Hepatocyte (in vitro differentiated cells): ENCODE measurements at regions not wholly inside any gene's neighbourhood (a gene's known extent, or its start where the extent isn't known, plus 50 kb on each side); places are given as distances from the start of the nearest gene placed in this dataset.

Experiments used
- DNase-seq: peaks from one replicate; pipeline ENCODE4 v3.0.0-alpha.2; 2016; ENCODE audit warnings: low spot score
- H2AFZ ChIP-seq: fragments of 200-600 bp; sonication (generic); 2 replicates; pipeline ENCODE4 v1.6.0; 2016; ENCODE audit warnings: antibody characterized with exemption, mild to moderate bottlenecking
- H3K27ac ChIP-seq: fragments of 200-600 bp; sonication (generic); 2 replicates; pipeline ENCODE4 v1.5.1; 2016; ENCODE audit warnings: mild to moderate bottlenecking
- H3K27me3 ChIP-seq: fragments of 200-600 bp; sonication (generic); 2 replicates; pipeline ENCODE4 v1.6.1; 2016
- H3K36me3 ChIP-seq: fragments of 200-600 bp; sonication (generic); replicated peaks from 2 replicates; pipeline ENCODE4 v1.5.1; 2016; ENCODE audit warnings: low read depth; ENCODE audit not compliant: insufficient read depth
- H3K4me1 ChIP-seq: fragments of 200-600 bp; sonication (generic); 2 replicates; pipeline ENCODE4 v1.5.1; 2016; ENCODE audit warnings: mild to moderate bottlenecking, moderate library complexity; ENCODE audit not compliant: insufficient read depth
- H3K4me2 ChIP-seq: fragments of 200-600 bp; sonication (generic); 2 replicates; pipeline ENCODE4 v1.6.0; 2016
- H3K4me3 ChIP-seq: fragments of 200-600 bp; sonication (generic); 2 replicates; pipeline ENCODE4 v1.5.1; 2016; ENCODE audit warnings: mild to moderate bottlenecking
- H3K79me2 ChIP-seq: fragments of 200-600 bp; sonication (generic); 2 replicates; pipeline ENCODE4 v1.6.0; 2017; ENCODE audit warnings: mild to moderate bottlenecking
- H3K9me2 ChIP-seq: fragments of 200-600 bp; sonication (generic); replicated peaks from 2 replicates; pipeline ENCODE4 v1.6.0; 2017; ENCODE audit warnings: mild to moderate bottlenecking; ENCODE audit not compliant: insufficient read depth
- H3K9me3 ChIP-seq: fragments of 200-600 bp; sonication (generic); 2 replicates; pipeline ENCODE4 v1.5.1; 2016; ENCODE audit warnings: low read depth, mild to moderate bottlenecking
- H4K20me1 ChIP-seq: fragments of 200-600 bp; sonication (generic); 2 replicates; pipeline ENCODE4 v1.6.0; 2016; ENCODE audit warnings: mild to moderate bottlenecking; ENCODE audit not compliant: insufficient read depth, poor library complexity, severe bottlenecking
- EZH2 ChIP-seq: fragments of 200-600 bp; sonication (generic); IDR thresholded peaks from 2 replicates; pipeline ENCODE4 v1.6.1; 2016; ENCODE audit warnings: antibody characterized with exemption, mild to moderate bottlenecking, borderline replicate concordance
- EZH2phosphoT487 ChIP-seq: fragments of 200-600 bp; sonication (generic); IDR thresholded peaks from one replicate; pipeline ENCODE4 v1.6.1; 2018; ENCODE audit warnings: antibody characterized with exemption, mild to moderate bottlenecking, low read depth, moderate library complexity; ENCODE audit not compliant: unreplicated experiment, severe bottlenecking
- WGBS: methylation state at CpG from one replicate; pipeline ENCODE4 v1.1.6; 2016; ENCODE audit warnings: low lambda C conversion rate; ENCODE audit errors: missing lambda C conversion rate; 5-methylcytosine and 5-hydroxymethylcytosine counted together
- TF ChIP-seq, protein P1 (sequence below): fragments of 200-600 bp; sonication (generic); IDR thresholded peaks from 2 replicates; pipeline ENCODE4 v1.5.1; 2016; ENCODE audit warnings: antibody characterized with exemption, mild to moderate bottlenecking; ENCODE audit not compliant: poor library complexity

DNA sequence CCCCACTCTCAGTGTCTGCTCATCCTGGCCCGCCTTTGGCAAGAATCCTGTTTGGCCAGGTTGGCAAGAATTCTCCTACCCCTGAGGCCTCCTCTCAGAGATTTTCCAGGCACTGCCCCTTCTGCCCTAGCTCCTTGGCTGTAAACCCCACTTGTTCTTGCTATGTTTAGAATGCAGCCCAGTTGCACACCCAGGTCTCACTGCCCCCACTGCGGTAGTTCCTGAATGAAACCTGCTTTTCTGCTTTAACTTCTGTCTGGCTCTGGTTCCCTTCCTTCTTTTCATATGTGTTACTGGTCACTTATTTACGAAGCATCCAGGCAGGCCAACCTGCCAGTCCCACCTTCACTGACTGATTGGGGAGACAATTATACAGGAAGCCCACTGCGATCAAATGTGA is 576.9 kb downstream of the GLRX3 start:
- no peak overlapping the region for H3K4me3 ChIP-seq
- TF ChIP-seq EZH2 (no peak), EZH2phosphoT487 (no peak)
- H3K4me1 ChIP-seq = no peaks in the 10 kb centered on the region
- peak; percentile 30 for DNase-seq
- 68% methylated on average over 4 of the region's 4 CpGs for WGBS
- no peak overlapping the region for H3K4me2 ChIP-seq
- H3K9me2 ChIP-seq = no peaks in the 10 kb centered on the region
- no peaks in the 10 kb centered on the region for H3K36me3 ChIP-seq
- H3K79me2 ChIP-seq = no peaks in the 10 kb centered on the region
- H3K27ac ChIP-seq = no peak overlapping the region
- no peaks in the 10 kb centered on the region for H3K27me3 ChIP-seq
- no peaks in the 10 kb centered on the region for H3K9me3 ChIP-seq
- no peaks in the 10 kb centered on the region for H4K20me1 ChIP-seq
- H2AFZ ChIP-seq = no peak overlapping the region

- no peak overlapping the region for H2AFZ ChIP-seq
- H4K20me1 ChIP-seq = no peaks in the 10 kb centered on the region
- no peak overlapping the region for H3K4me3 ChIP-seq
- H3K4me1 ChIP-seq = no peaks in the 10 kb centered on the region
- no peaks in the 10 kb centered on the region for H3K9me2 ChIP-seq
- H3K9me3 ChIP-seq = no peaks in the 10 kb centered on the region
- no peak overlapping the region for H3K27ac ChIP-seq
- no peak for TF ChIP-seq EZH2
- TF ChIP-seq, protein P1, sequence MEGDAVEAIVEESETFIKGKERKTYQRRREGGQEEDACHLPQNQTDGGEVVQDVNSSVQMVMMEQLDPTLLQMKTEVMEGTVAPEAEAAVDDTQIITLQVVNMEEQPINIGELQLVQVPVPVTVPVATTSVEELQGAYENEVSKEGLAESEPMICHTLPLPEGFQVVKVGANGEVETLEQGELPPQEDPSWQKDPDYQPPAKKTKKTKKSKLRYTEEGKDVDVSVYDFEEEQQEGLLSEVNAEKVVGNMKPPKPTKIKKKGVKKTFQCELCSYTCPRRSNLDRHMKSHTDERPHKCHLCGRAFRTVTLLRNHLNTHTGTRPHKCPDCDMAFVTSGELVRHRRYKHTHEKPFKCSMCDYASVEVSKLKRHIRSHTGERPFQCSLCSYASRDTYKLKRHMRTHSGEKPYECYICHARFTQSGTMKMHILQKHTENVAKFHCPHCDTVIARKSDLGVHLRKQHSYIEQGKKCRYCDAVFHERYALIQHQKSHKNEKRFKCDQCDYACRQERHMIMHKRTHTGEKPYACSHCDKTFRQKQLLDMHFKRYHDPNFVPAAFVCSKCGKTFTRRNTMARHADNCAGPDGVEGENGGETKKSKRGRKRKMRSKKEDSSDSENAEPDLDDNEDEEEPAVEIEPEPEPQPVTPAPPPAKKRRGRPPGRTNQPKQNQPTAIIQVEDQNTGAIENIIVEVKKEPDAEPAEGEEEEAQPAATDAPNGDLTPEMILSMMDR = no peak
- TF ChIP-seq EZH2phosphoT487 = no peak
- WGBS = 92% methylated on average over 8 of the region's 8 CpGs
- no peaks in the 10 kb centered on the region for H3K79me2 ChIP-seq
- no peak overlapping the region for H3K4me2 ChIP-seq
- H3K36me3 ChIP-seq = no peaks in the 10 kb centered on the region
- no peak for DNase-seq
- no peaks in the 10 kb centered on the region for H3K27me3 ChIP-seq
Observed at GRCh38 chr10:130713731-130714130, 577.5 kb downstream of the GLRX3 start.

DNA sequence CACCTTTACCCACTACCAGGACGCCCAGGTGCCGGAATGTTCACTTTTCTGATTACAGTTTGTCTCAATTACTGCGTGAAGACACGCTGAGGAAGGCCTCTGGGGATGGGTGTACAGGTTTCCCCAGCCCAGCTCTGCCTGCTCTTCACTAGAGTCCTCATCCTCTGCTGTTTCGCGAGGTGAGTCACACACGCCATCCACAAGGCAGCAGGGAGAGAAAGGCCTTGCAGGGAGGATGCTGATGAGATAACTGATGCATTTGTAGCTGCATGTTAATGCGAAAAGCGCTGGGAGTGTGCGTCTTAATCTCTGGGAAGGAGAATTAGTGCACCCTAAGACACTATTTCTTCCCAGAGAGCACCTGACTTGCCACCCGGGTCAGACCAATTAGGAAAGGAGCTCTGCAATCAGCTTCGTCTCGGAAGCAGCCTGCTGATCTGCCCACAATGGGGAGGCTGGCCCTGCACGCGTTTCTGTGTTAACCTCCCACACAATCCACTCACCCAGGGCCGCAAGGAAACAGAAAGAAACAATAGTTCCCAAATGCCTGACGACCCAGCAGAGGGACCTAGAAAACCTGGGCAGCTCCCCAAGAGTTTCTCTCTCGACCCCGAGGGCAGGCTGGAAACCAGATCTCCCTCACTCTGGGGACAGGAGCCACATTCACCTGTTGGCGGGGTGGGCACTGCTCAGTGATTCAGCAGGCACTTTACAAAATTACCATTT is 578.7 kb downstream of the GLRX3 start:
- WGBS = 74% methylated on average over 20 of the region's 20 CpGs
- Histone ChIP-seq H3K4me1 (no peaks in the 10 kb centered on the region), H3K9me3 (no peaks in the 10 kb centered on the region), H3K79me2 (no peaks in the 10 kb centered on the region), H4K20me1 (no peaks in the 10 kb centered on the region), H3K9me2 (no peaks in the 10 kb centered on the region), H3K27ac (no peak overlapping the region), H3K27me3 (no peaks in the 10 kb centered on the region), H3K36me3 (no peaks in the 10 kb centered on the region), H3K4me3 (no peak overlapping the region), H2AFZ (no peak overlapping the region), H3K4me2 (no peak overlapping the region)
- TF ChIP-seq EZH2phosphoT487 (no peak), EZH2 (no peak)
- TF ChIP-seq, protein P1 = no peak
- DNase-seq = no peak
